NOMO-1 treated with DMSO at 0.1 percent for 48 hours (cell line): ENCODE measurements at regions not wholly inside any gene's neighbourhood (a gene's known extent, or its start where the extent isn't known, plus 50 kb on each side); places are given as distances from the start of the nearest gene placed in this dataset.
A peak's percentile ranks its signal among the peaks of the same experiment; 100 is the strongest.

ENCODE experiments used
- DNase-seq: peaks from one replicate; lab custom pipeline; 2025; ENCODE audit not compliant: unreplicated experiment; lab: John Stamatoyannopoulos, UW

DNA sequence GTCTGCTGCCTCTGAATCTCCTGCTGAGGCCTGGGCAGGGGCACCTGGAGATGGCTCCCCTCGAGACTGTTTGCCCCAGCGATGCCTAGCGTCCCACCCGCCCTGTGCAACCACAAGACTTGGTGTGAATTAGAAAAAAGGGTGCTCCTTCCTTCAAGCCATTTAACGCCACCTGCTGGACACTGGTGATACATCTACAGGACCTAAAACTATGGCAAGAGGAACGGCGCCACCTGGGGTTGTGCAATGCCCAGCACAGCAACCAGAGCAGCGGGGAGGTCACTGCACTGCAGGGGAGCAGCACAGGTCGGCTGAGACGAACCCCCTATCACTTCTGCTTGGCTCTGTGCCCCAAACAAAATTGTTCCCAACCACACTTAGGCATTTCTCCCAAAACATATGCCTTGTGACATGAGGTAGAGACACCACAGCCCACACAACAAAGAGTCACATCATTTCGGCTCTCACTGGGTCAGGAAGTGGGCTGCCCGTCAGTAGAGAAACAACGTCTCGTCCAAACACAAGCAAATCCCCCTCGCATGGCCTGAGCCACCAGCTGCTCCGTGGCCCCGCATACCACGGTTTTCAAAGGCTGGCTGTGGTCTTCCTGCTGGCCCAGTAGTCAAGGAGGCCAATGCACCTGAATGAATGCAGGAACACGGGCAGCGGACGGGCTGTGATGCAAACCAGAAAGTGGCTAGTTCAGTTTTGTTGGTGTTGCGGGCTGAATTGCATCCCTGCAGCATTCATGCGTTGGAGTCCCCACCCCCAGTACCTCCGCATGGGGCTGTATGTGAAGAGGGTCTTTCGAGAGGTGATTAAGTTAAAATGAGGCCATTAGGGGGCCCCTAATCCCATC lies 171.9 kb downstream of the SHANK2 start:
- peak; percentile 51 for DNase-seq

DNA sequence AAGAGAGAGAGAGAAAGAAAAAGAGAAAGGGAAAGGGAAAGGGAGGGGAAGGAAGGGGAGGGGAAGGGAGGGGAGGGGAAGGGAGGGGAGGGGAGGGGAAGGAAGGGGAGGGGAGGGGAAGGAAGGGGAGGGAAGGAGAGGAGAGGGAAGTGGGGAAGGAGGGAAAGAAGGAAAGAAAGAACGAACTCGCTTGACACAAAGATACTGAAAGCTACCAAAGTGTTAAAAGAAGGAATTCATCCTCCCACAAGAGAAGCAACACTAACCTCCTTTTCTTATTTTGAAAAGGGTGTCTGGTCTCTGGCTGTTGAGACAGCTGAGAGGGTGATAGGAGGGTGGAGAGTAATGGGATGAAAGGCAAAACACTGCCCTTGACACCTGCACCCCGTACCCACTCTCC lies 172.6 kb downstream of the SHANK2 start:
- DNase-seq: no peak

DNA sequence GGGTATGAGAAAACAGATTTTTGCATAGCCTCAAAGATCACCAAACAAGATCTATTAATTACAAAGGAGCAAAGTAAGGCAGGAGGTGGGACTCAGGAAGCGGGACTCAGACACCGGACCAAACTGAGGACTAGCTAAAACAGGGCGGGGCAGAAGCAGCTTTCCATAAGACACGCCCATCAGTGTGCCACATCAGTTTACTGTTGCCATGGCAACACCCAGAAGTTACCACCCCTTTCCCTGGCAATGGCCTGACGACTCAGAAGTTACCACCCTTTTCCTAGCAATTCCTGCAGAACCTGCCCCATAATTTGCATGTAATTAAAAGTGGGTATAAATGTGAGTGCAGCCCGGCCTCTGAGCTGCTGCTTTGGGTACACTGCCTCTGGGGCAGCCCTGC lies 173.9 kb downstream of the SHANK2 start:
- no peak for DNase-seq

DNA sequence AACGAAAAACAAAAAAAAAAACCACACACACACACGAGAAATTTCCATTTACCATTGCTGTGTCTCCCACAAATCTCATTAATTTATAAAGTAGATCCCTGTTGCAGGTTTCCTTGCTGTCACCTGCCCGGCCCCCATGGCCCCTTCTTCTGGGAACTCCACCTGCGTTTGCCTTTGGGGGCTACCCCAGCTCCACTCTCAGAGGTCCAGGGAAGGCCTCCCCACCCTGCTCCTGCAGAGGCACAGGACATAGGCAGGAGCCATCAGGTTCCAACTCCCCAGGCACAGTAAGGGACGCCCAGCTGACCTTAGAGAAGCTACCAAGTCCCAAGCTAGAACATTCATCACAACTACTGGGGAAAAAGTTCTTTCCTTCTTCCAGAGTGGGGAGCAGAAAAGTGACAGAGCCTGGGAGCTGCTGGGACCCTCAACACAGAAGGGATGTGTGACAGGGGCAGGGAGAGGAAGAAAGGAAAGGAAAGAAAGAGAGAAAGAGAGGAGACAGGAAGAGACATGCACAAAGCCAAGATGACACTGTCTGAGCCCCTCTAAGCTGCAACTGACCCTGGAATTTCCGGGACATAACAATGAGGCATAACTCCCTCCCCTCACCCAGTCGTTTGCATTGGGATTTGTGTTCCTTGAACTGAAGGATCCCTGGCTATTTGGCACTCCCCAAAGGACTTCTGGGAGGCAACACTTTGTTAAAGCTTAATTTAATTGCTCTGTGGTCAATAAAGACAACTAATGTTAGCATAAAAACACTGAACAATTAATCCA lies 175.7 kb downstream of the SHANK2 start:
- no peak for DNase-seq

DNA sequence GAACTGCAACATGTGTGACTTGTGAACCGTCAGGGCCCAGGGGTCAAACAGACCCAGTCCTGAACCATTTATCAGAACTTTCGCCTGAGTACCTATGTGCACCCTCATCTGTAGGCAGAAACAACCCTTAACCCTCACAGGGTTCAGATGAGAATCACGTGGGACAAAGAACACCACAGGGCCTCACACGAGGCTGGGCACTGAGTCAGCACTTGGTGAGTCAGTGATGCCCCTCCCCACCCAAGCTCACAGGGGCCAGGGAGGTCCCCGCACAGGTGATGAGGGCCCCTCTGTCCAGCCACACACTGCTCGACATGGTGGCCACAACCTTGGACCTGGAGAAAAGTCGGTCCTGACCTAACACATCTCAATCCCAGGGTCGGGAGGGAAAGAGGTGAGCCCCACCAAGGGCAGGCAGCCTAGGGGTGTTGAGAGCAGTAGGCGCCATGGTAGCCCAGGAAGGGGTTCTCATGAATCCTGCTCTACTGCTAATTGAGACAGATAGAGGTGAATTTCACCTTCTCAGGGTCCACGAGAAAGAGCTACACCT lies 176.4 kb downstream of the SHANK2 start:
- DNase-seq: no peak

DNA sequence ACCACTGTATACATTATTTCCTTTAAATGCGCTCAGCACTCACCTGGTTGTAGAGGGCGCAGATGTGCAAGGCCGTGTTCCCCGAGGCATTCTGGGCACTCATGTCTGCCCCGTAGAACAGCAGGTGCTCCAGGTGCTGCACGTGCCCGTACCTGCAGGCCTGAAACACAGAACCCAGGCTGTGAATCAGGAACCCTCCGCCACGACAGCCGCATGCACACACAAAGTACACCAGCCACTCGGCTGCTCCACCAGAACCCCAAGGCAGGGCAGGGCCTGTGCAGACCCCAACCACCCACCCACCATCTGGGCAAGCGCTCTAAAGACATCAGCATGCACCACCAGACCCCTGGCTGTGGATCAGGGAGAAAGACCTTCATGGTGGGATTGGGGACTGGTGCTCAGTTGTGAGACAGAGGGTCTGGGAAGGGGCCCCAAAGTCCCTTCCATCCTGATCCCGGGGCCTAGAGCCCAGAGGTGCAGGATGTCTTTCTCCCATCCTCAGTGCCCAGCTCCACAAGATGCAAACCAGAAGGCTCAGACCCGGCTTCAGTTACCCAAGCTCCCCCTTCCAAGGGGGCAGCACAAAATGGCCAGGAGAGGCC lies 177.2 kb downstream of the SHANK2 start:
- no peak for DNase-seq

DNA sequence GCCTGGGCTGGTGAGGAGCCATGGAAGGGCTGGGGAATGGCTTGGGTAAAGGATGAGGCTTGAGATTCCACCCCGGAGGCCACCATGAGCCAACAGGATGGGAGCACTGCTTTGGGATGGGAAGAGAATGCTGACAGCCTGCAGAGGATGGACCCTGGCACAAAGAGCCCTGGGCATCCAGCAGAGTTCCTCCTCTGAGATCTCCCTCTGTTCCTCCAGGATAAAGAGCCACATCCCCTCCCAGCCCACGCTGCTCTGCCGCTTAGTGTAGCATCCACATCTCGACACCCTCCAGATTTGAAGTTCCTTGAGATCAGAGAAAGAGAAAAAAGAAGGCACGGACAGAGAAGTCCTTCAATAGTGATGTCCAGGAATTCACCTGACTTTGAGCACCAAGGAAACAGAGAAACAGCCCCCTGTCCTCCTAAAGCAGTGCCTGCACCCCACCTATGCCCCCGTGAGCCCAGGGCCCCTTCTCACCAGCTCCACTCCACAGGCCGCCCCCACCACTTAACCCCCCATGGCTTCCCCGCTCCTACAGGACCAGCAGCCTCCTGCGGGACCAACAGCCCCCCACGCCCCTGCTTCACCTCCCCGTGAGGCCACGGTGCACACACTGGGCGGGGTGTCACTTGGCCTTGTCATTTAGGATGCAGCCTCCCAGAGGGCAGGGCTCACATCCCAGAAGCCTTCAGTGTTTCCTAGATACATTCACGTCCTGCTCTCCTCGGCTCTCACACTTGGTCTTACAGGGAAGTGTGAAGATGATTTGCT lies 180.5 kb downstream of the SHANK2 start:
- no peak for DNase-seq

DNA sequence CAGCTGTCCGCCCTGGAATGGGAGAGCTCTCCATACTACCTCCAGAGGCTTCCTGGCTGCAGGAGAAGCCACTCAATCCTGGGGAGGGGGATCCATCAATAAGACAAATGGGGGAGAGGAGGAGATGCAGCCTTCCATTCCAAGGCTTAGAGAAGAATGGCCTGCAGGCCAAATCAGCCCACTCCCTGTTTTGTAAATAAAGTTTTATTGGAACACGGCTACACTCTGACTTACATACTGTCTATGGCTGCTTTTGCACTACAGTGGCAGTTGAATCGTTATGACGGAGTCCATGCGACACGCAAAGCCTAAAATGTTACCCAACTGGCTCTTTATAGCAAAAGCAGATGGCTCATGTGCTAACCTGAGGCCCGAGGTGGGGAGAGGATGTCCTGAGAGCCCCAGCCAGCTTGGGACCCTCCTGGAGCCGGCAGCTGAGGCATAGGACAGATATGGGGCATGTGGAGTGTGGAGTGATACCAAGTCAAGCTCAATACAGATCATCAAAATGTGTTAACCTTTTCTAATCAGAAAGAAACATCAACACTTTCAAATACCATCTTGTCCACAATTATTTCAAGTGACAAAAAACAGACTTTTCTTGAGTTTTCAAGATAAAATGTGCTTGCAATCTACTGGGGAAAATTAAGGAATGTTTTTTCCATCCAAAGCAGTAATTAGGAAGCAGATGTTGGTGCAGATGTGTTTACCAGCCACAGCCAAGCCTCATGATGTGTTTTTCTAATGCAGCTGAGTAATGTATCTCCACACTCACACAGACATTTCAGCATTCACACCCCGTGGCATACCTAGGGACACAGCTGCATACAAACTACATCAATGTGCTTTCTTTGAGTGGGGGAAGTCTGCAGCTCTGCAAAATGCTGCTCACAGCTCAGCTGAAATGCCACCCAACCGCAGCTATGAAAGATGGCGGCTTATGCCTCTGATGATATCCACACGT lies 181.6 kb downstream of the SHANK2 start:
- DNase-seq: no peak

DNA sequence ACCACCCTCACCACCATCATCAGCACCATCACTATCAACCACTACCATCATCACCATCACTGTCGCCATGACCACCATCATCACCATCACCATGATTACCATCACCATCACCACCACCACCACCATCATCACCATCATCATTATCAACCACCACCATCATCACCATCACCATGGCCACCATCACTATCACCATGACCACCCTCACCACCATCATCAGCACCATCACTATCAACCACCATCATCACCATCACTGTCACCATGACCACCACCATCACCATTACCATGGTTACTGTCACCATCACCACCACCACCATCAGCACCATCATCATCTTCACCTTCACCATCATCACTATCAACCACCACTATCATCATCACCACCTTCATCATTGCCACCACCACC lies 183.4 kb downstream of the SHANK2 start:
- DNase-seq: no peak

DNA sequence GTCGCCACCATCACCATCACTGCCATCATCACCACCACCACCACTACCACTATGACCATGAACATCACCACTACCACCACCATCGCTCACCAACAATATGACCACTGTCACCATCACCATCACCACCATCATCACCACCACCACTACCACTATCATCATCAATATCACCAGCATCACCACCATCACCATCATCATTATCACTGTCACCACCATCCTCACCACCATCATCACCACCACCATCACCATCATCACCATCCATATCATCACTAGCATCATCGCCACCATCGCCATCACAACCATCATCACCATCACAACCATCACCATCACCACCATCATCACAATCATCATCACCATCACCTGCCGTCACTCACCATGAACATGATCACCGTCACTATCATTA lies 184.6 kb downstream of the SHANK2 start:
- DNase-seq: no peak

DNA sequence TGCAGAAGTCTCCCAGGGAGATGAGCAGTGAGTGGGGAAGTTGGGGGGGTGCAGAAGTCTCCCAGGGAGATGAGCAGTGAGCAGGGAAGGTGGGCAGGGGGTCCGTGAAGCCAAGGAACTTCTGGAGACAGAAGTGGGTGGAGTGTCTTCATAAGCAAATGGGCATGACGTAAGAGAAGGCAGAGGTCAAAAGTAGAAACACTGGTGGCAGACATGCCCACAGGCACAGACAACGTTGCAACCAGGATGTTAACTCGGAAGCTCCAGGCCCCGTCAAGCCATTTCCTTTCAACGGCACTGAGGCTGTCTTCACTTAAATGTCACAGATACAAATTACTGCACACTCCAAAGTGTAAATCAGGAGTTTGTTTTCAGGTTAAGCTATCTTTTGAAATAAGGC lies 186.1 kb downstream of the SHANK2 start:
- DNase-seq: no peak

DNA sequence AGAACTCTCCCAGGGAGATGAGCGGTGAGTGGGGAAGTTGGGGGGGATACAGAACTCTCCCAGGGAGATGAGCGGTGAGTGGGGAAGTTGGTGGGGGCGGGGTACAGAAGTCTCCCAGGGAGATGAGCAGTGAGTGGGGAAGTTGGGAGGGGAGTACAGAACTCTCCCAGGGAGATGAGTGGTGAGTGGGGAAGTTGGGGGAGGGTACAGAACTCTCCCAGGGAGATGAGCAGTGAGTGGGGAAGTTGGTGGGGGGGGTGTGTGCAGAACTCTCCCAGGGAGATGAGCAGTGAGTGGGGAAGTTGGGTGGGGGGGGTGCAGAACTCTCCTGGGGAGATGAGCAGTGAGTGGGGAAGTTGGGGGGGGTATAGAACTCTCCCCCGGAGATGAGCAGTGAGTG lies 186.5 kb downstream of the SHANK2 start:
- no peak for DNase-seq

DNA sequence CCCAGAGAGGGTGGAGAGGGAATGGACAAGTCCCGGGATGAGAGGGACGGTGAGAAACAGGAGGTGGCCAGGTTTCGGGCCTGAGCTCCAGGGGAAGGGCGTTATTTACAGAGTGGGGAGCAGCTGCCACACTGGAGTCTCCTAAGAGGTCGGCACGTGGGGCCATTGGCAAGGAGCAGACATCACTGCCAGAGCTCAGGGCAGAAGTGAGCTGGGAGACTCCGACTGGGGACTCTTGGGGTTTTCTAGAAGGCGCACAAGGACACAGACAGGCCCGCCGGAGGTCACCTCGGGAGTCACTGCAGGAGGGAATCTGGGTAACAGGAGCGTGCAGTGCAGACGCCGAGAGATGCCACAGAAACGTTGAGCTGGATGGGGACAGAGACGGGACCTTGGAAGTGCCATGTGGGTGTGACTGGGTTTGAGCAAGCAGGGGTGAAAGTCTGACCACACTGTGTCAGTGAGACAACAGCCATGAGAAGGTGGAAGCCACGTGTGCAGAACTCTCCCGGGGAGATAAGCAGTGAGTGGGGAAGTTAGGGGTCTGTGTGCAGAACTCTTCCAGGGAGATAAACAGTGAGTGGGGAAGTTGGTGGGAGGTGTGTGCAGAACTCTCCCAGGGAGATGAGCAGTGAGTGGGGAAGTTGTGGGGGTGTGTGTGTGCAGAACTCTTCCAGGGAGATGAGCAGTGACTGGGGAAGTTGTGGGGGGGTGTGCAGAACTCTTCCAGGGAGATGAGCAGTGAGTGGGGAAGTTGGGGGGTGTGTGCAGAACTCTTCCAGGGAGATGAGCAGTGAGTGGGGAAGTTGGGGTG lies 187.5 kb downstream of the SHANK2 start:
- no peak for DNase-seq

DNA sequence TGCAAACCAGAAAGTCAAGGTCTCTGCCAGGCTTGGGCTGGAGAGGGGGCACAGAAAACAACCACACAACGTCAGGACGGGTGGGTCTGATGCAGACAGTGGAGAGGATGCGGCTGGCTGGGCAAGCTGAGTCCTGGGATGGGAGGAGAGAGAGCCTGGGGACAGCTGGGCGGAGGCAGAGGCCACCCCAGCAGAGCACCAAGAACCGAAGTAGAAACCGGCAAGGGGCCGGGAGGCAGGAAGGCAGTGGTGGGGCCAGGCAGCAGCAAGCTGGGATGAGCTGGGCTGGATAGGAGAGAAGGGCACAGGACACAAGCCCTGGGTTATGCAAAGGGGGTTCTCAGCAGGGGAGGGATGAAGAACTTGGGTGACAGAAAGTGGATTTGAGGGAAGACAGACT lies 188.2 kb downstream of the SHANK2 start:
- DNase-seq: no peak

DNA sequence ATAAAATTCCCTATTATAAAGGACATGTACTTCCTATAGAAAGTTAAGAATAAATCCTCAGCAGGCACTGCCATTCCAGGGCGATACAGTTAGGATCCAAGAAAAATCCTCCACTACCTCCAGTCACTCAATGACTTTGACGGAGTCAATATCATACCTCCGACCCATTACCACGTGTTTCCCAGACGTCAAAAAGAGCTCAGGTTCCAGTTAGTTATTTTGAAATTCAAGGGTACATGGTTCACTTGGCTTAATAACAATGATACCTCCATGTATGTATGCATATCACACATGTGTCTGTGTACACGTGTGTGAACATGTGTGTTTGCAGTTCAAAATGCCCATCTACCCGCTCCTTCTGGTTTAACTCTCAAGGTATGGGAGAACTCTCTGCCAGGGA lies 189.2 kb downstream of the SHANK2 start:
- DNase-seq: no peak

DNA sequence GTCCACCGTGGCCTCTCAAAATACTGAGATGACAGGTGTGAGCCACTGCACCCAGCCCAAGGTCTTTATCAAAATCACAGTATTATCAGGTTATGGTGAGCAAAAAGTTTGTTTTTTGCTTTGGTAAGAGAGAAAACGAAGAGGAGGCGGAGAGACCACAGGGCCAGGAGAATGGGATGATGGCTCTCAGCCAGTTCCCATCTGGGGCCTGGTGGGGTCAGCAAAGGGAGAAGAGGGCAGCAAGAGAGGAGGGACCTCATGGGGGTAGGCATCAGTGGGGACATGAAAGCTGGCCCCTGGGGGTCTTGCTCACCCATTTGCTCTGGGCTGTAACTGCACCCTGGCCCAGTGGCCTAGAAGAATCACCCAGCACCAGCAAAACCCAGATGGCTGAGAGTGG lies 190.2 kb downstream of the SHANK2 start:
- no peak for DNase-seq

DNA sequence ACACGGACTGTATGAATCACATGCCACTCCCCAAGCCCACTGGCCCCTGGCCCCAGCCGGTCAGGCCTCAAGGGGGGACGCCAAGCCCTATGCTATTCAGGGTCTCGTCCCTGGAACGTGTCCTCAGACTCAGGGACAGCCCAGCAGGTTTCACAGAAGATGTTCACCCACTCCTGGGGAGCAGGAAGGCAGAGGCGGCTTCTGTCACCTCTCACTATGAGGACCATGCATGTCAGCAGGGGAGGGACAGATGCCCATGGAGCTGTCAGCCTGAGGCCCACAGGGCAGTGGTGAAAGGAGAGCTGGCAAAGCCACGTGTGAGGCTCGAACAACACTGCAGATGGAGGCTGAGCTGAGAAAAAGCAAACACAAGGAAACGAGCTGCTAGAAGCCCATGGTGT lies 192.0 kb downstream of the SHANK2 start:
- DNase-seq: no peak

DNA sequence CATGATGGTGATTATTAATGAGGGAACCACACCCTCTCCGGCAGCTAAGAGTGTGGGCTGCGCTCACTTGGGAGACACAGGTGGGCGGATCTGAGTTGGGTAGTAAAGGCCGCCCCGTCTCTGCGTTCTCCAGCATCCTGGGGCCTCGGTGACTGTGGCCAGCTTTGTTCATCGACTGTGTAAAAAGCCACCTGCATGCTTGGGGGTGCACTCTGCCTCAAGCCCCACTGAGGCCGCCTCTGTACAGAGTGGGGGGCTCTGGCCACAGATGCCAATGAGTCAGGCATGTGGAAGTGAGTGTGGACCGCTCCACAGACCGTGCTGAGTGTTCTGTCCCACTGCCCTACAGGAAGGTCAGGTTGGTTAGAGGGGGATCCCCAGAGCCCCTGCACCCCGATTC lies 192.7 kb downstream of the SHANK2 start:
- no peak for DNase-seq

DNA sequence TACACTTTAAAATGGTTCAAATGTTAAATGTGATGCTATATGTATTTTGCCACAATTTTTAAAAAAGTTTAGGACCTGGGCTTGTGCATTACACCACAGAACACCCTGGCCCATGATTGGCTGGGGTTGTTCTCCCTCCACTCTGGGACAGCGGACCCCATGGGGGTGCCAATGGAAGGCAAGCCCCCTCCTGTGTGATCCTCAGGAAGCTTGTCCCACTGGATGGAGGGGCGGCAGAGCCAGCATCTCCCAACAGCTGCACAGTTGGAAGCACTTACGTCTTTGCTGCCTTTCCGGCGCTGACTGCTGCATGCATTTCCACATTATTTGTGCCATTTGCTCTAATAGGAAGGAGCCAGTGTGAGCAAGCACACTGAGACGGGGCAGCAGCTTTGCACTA lies 196.5 kb downstream of the SHANK2 start:
- no peak for DNase-seq
